NCI-H1694 treated with DMSO at 0.1 percent for 48 hours (cell line): ENCODE measurements at regions not wholly inside any gene's neighbourhood (a gene's known extent, or its start where the extent isn't known, plus 50 kb on each side); places are given as distances from the start of the nearest gene placed in this dataset.

Experiments
- DNase-seq: peaks from one replicate; lab custom pipeline; 2025; lab: John Stamatoyannopoulos, UW

DNA sequence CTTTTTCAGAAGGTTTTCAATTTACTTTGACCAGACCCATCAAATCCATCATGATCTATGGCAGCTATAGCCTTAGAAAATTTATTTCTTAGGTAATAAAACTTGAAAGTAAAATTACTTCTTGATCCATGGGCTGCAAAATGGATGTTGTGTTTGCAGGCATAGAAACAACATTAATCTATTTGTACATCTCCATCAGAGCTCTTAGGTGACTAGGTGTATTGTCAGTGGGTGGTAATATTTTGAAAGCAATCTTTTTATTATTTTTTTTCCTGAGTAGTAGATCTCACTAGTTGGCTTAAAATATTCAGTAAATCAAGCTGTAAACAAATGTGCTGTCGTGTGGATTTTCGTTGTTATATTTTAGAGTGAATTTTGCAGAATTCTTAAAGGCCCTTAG lies 710.0 kb downstream of the SLITRK6 start:
- no peak for DNase-seq

DNA sequence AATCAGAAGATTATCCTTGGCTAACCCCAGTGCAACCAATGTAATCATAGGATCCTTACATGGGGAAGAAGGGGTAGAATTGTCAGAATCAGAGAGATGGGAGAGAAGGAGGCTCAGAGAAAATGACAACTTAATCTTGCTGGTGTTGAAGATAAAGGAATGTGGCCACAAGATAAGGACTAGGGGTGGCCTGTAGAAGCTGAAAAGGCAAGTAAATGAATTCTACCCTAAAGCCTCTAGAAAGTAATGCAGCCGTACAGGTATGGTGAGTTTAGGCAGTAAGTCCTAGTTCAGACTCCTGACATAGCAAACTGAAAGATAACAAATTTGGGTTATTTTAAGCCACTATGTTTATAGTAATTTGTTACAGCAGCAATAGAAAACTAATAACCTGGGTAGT lies 718.5 kb downstream of the SLITRK6 start:
- DNase-seq, result no peak

DNA sequence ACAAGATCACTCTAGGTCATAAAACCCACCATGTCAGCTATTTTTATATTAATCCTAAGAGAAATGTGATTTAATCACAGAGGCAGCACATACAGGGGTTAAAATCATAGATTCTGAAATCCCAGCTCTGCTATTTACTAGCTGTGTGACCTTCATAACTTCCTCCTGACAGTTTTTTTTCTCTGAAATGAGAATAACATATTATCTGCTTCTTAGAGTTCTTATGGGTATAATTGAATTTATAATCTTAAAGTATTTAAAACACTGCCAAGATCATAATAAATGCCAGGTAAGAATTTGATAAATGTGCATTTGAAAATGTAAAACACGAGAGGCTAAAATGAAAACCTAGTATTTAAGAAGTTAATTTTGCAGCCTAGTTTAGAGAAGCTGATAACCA lies 722.9 kb downstream of the SLITRK6 start:
- no peak for DNase-seq

DNA sequence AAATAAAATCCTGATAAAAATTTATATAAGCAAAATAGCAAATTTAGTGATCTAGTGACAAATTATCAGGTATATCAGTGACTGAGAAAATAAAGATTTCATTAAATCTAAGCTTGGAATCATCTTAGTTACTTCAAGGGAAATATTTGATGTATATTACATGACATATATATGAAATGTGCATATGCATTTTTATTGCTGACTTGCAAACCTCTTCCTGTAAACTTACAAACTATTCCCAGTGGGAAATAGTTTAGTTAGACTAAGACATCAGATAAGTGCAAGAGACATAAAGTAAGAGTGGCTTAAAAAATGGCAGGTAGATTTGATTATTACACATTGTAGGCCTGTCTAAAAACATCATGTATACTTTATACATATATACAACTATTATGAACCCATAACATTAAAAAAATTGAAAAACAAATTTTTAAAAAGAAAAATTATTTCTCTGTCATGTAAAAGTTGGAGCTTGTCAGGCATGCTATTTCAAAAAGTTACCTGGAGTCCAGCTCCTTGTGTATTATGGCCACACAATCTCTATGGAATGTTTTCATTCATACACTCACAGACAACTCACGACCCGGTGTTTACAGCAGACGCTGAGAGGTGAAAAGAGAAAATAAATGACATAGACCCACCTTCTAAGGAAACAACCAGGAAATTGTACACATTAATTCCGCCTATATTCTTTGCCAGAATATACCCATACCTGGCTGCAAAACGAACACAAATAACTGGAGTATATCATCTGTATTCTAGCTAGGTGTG lies 724.5 kb downstream of the SLITRK6 start:
- DNase-seq, result no peak

DNA sequence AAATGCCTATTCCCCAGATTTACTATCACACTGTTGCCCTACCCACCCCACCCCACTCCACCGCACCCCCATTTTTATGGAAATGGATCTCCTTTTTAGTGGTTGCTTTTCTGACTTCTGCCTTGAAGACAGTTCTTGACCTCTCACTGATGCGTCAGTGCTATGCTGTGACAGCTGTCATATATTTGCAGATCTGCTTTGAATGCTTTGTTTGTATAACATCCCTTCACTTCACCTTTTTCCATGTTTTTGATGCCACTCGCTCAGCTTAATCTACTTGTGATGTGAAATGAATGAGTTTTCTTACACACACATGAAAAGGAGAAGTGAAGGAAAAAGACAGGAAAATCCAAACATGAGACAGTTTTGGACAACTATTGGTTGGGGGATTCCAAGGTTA lies 731.0 kb downstream of the SLITRK6 start:
- no peak for DNase-seq

DNA sequence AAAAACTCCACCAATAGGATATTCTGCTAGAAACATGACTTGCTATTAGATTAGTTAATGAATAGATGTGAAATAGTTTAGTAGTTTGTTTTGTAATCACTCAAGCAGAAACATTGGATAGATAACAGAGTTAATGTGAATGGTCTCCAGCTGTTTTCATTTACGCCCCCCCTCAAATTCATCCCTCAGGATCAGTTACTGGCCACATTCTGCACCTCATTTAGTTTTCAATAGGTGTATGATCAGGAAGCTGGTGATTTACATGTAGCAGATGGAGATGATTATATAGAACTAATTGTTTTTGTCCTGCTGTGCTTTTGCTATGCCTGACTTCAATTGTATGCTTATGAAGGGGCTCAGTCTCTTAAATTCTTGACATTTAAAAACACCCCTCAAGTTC lies 759.0 kb downstream of the SLITRK6 start:
- DNase-seq, result no peak

DNA sequence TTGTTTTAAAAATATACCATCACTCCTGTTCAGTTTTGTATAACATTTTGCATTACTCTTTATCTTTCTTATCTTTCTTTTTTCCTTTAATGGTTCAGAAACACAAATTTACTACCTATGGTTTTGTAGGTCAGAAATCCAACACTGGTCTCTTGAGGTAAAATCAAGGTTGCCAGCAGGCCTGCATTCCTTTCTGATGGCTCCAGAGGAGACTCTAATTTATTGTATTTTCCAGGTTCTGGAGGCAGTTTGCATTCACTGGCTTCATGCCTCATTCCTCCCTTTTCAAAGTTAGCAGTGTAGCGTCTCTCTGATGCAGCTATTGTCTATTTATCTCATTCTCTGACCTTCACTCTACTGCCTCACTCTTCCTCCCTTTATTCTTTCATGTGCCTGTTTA lies 767.4 kb downstream of the SLITRK6 start:
- DNase-seq, result no peak

DNA sequence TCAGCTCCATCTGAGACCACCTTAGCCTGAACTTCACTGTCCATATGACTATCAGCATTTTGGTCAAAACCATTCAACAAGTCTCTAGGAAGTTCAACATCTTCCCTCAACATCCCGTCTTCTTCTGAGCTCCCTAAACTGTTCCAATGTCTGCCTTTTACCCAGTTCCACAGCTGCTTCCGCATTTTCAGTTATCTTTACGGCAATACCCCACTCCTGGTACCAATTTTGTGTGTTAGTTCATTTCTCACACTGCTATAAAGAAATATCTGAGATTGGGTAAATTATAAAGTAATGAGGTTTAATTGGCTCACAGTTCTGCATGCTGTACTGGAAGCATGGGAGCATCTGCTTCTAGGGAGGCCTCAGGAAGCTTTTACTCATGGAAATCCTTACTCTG lies 771.2 kb downstream of the SLITRK6 start:
- no peak for DNase-seq

DNA sequence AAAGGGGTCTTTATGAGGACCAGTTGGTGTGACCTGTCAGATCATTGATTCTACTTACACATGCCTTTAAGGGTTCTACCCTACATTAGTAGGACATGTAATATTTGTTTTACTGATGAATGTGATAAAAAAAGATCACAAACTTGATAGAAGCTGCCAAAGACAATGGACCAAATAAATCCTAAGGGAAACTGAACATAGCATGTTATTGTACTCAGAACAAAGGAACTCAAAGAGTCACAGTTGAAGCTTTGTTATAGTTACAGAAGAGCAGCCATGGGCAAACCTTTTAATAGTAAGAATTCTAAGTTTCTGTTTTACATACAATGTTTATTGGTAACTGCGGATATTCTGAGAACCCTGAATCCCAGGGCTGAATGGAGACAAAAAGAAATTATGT lies 780.1 kb downstream of the SLITRK6 start:
- DNase-seq, result no peak

DNA sequence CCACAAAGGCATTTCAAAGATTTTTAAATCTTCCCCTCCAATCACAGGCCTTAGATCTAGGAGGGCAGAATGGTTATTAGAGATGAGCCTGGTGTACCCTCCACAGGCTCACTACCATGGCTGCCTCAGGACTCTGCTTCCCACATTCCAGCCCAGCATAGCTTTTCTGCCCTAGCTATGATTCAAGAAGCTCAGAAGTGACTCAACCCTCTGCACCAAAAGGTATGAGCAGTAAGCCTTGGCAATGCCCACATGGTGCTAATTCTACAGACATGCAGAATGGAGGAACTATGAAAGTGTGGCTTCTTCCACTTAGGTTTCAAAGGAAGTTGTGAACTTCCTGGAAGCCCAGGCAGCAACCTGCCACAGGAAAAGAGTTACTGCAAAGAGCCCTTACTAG lies 786.2 kb downstream of the SLITRK6 start:
- DNase-seq, result no peak

DNA sequence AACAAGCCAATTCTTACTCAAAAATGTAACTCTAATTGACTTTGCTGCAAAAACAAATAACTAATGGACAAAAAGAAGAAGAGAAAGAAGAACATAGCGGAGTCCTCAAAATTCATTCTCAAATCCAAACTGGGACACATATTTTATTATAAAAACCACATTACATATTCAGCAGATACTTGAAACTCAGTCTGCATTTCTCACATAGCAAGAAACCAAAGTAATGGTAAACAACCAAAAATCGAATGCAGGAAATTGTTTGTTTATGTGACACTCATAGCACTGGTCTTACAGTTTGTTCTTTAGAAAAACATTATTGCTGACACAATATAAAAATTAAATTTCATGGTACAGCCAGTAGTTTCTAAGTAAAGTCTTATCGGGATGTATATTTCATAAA lies 789.8 kb downstream of the SLITRK6 start:
- no peak for DNase-seq

DNA sequence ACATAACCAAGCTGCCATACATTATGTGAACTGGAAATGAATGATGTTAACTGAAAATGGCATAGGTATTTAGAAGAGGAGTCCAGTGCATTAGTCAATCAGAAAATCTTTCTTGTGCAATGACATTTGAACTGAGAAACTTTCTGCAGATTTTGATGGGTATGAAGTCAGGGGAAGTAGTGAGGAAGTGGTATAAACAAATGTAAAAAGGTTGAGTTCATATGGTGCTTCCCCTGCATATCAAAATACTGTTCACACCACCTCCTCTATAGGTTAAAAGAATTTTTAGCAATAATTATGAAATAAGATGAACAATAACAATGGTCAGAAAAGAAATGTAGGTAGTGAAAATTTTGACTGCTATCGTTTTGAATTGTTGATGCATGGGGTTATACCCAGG lies 800.0 kb downstream of the SLITRK6 start:
- no peak for DNase-seq

DNA sequence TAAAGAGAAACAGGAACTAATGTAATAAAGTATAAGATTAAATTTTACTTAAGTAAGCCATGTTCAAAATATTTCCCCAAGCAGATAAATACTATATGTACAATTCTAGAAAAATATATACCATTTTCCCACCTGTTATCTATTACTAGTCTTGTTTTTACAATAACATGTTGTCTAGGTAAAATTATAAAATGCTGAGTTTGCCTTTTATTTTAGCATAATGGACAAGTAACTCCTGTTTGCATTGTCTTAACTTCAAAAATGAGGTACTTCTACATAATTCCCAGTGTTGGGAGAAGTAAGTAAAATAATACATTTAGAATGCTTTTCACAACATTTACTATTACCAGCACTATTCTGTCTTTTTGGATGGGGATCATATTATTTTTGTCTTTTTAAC lies 800.5 kb downstream of the SLITRK6 start:
- DNase-seq, result no peak

DNA sequence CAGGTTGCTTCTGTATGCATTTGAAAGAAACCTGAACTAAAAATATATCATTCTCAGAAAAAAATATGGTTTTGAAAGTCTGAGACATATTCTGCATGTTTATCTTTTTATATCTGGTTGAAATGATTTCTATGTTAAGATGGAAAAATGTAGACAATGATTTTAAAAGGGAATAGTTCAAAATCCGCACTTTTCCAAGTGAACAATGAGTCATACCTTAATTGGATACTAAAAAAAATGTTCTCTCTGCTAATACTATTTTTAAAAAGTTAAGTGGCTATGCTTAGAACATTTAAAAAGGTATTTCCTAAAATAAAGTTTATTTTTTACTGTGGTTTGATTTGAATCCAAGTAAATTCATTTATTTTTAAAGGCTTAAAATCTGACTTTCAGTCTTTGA lies 801.4 kb downstream of the SLITRK6 start:
- DNase-seq, result no peak

DNA sequence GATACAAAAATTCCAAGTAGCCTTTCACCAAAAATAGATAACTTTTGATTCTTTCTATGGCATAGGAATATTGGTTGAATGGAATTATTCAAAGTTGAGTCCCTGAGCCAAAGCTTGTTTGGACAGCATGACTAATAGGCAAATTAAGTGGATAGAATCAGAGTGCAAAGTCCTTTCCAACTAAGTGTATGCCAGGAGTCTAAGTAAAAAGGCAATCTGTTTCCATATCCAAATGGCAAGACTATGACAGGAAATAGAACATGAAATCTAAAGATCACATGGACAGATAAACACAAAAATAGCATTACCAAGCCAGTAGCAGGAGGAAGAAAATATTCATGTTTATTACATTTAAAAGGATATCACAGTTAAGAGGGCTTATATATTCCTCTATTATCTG lies 804.6 kb downstream of the SLITRK6 start:
- no peak for DNase-seq

DNA sequence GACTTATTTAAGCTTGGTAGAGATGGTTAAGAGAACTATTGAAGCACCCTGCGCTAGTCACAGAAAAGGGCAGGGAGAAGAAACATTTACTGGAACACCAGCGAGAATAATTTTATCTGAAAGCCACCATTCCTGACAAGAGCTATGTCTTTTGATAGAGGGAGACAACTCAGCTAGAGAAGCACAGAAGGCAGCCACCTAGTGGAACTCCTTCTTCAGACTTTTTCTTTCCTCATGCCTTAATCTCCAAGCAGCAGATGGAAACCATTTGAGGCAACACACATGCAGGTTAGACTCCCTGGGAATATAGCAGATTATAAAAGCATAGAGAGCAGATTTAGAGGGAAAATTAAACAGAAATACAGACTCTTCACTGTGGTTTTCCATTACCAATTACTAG lies 813.4 kb downstream of the SLITRK6 start:
- DNase-seq, result no peak

DNA sequence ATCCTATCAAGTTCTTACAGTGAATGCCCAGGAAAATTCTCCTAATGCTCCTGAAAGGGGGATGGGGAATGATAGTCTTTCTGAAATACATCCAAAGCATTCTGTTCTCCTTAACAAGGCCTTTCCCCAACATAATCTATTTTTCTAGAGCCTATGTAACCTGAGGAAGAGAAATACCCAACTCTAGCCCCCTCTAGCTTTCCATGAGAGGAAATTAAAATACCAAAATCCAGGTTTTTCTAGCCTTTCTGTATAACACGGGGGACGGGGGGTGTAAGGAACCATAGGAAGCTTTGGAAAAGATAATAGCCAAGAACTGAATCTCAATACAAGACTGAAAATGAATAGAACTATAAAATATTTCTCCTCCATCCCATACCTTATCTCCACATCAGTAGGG lies 815.9 kb downstream of the SLITRK6 start:
- DNase-seq, result no peak

DNA sequence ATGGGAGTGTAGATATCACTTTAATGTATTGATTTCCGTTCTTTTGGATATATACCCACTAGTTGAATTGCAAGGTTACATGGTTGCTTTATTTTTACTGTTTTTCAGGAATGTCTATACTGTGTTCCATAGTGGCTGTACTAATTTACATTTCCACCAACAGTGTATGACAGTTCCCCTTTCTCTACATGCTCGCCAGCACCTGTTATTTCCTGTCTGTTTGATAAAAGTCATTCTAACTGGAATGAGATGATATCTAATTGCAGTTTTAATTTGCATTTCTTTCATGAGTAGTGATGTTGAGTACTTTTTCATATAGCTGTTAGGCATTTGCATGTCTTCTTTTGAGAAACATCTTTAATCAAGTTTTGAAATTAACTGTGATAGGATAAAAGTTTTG lies 818.6 kb downstream of the SLITRK6 start:
- DNase-seq, result no peak

DNA sequence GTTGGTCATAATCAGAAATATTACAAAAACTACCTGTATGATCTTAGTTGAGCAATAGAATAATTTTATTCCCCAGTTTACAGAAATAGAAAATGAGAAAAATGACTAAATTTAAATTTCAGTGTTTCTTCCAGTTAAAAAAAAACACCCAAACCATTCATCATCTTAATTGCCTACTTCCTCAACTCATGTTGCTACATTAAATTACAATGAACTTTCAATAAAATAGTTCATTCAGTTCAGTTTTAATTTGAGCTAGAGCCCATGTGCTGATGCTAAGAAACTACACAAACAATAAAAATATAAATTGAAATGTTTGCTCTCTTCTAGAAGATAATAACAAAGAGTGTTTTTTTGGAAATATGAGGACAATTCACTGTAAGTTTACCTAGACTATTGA lies 820.4 kb downstream of the SLITRK6 start:
- DNase-seq, result no peak

DNA sequence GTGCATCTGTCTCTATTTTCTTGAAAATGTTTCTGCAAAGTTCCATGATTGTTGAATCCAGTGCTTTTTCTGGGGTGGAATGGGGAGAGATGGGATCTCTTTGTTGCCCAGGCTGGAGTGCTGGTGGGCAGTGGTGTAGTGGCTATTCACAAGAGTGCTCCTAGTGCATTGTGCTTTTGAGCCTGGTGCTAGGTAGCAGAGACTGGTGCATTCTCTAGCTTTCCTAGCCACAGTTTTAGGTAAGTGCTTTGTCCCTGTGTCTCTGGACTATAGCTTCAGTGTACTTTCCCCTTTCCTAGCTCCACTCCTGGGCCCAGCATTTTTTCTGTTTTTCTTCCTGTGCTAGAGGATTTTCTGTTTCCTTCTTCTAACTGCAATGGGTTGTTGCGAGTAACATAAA lies 825.6 kb downstream of the SLITRK6 start:
- DNase-seq, result no peak

DNA sequence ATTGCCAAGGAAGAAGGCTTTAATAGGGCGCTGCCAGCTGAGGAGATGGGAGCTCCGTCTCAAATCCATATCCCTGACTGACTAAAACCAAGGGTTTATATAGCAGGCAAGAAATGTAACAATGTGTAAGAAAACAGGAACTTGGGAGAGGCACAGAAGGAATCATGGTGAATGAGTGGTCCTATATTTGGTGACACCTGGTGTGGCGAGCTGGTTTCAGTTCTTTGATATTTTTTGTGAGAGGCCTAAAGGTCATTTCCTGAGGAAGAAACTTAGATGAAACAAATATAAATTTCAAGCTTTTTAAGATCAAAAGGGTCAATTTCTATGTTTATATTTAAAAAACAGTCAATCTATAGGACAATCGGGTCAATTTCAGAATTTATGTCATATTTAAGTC lies 826.3 kb downstream of the SLITRK6 start:
- DNase-seq, result no peak

DNA sequence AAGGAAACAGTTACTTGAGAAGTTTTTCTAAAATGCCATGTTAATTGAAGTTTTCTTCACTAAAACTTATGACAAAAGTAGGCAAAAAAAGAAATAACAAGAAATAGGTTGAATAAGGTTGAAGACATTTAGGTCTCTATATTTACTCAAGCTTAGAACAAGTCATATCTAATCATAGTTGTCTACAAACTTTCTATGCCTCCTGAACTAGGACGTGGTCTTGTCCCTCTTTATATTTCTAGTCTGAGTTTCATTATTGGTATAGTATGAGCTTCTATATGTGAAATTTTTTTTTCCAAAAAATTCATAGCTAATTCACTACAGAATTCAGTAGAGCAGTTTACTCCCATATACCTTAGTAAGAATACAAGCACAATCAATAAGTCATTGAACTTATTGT lies 836.4 kb downstream of the SLITRK6 start:
- DNase-seq, result no peak

DNA sequence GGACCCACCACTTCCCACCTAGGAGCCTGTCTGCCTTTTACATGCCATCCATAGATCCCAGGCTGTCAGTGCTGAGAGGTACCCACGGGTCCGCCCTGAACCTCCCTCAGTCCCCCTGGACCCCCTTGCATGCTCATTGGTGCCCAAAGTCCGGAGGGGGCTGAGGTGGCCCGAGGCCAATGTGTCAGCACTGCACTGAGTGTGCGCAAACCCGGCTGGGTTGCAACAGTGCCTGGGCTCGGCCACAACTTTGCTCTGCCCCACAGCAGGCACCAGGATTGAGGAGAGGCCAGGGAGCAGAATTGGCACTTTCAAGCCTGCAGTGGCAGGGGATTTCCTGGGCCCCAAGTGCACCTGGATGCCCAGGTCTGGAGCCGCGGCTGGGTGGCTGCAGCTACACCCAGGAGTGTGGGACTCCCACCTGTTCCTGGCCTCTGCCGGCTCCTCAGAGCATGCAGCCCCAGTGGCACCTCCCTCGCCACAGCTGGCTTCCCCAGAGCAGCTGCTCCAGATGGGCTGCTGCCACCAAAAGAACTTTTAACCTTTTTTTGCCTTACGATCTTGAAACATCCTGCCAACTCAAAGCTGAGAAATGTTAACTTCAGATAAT lies 837.0 kb downstream of the SLITRK6 start:
- DNase-seq, result no peak

DNA sequence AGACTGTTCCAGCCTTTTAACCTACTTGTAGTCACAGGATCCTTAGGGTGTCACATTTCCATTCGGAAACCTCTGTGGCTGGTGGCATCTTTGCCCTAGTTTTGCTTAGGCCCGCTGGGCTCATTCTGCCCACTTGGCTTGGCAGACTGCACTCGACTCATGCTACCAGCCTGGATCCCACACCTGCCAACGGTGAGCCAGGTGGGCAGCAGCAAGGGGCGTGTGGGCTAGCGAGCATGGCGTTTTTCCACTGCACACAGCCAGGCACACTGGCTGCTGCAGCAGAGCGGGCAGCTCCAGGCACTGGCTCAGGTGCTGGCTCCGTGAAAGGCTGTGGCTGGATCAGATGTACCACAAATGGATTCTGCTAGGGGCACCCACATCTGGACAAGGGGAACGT lies 838.2 kb downstream of the SLITRK6 start:
- no peak for DNase-seq
